ENCODE measurements at regions not wholly inside any gene's neighbourhood (a gene's known extent, or its start where the extent isn't known, plus 50 kb on each side); places are given as distances from the start of the nearest gene placed in this dataset.

DNA sequence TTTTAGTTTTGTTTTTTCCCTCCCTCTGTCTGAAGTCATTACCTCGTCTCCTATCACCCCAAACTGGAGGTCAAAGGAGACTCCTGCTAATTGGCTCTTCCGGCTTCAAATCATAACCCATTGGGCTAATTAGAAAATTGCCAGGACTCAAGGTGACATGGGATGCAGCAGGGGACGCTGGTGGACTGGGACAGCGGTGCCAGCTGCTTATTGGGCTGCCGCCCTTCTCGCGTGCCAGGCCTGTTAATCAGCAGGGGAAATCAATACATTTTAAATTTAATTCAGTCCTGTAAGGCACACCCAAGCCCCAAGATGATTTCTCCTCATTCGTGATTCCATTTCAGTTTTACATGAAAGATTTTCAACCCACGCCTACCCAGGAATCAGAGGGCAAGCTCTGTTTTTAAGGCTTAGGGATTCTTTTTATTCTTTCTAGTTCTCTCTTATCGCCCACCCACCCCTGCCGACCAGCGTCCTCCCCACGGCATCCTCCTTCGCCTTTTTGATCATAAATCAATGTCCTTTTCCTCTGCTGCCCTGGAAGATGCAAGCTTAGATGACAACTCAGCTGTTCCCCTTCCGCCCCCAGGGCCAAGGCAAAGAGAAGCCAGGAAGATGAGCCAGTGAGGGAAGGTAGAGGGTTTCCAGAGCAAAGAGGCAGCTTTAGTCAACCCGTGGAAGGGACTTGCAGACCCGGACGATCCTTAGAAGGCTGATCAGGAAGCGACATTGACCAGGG, 329.6 kb downstream of the UACA start:
- WGBS, 4 donors = 58 to 65% (median 60%) methylated on average over 17 to 19 of the region's 19 CpGs
- DNase-seq = no peak
- intact Hi-C loops (cut with DNase I) = no loop called here

DNA sequence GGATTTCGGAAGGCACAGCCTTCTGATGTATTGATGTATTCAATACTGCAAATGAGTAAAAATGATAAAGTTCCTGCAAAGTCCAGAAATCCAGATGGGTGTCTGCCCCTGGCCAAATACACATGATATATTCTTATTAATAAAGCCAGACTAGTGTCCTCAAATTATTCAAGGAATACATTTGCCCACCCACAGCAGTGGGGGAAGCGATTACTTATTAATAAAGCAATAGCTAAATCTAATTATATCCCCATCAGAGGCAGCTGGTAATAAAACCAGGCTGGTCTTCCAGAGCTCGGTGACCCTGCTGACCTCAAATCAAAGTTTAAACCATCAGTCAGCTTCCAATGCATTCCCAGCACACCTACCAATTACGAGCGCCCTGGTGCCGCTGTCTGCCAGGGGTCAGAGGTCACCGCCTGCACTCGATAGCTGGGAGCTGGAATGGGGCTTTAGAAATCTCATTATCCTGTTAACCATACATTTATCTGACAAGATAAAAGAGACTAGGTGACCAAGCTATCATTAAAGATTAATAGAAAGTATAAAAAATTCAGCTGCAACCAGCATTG, 330.3 kb downstream of the UACA start:
- Histone ChIP-seq H3K27me3 (no peaks in the 10 kb centered on the region), H3K4me3 (no peak overlapping the region), H3K27ac (no peak overlapping the region), H3K36me3 (replicated peaks in 1 of 2) (no peaks in the 10 kb centered on the region), H3K9me3 (replicated peaks in 1 of 3) (no peaks in the 10 kb centered on the region), H3K4me1 (replicated peaks in 1 of 2) (no peaks in the 10 kb centered on the region)
- TF ChIP-seq POLR2A (IDR thresholded peaks at IDR 0.05) (no peak), CTCF (IDR thresholded peaks at IDR 0.05) (no peak)
- 46 to 55% (median 51%) methylated on average over 8 of the region's 8 CpGs for WGBS, 4 donors
- intact Hi-C loops (cut with DNase I) = no loop called here
- DNase-seq = no peak

More for the DNA sequence above, 329.6 kb downstream of the UACA start:
- Histone ChIP-seq H3K9me3 (replicated peaks in 1 of 3) (no peaks in the 10 kb centered on the region), H3K36me3 (replicated peaks in 1 of 2) (no peaks in the 10 kb centered on the region), H3K4me1 (replicated peaks in 1 of 2) (no peaks in the 10 kb centered on the region), H3K4me3 (no peak overlapping the region), H3K27me3 (no peaks in the 10 kb centered on the region), H3K27ac (no peak overlapping the region)
- TF ChIP-seq CTCF (IDR thresholded peaks at IDR 0.05) (no peak), POLR2A (IDR thresholded peaks at IDR 0.05) (no peak)

DNA sequence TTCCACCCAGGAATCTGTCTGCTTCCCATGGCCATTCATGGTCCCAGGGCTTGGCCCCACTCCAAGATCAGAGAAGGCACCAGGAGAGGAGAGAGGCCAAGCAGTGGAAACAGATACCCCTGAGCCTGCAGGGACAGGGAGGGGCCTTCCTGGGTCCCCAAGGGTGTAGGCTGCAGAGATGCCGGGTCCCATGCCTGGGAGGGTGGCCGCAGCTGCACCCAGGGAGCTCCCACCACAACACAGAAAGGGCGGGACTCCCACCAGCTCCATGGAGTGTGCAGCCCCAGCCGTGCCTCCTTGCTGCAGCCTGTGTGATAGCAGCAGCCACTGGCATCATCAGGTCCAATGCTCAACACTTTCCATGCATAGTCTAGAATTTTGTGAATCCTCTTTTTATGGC, 331.5 kb downstream of the UACA start:
- TF ChIP-seq CTCF (IDR thresholded peaks at IDR 0.05) (no peak), POLR2A (IDR thresholded peaks at IDR 0.05) (no peak)
- intact Hi-C loops (cut with DNase I) = no loop called here
- DNase-seq = no peak
- WGBS, 4 donors = 73 to 100% (median 79%) methylated on average over 1 to 4 of the region's 4 CpGs
- Histone ChIP-seq H3K4me1 (replicated peaks in 1 of 2) (no peaks in the 10 kb centered on the region), H3K27me3 (no peaks in the 10 kb centered on the region), H3K27ac (no peak overlapping the region), H3K36me3 (replicated peaks in 1 of 2) (no peaks in the 10 kb centered on the region), H3K4me3 (no peak overlapping the region), H3K9me3 (replicated peaks in 1 of 3) (no peaks in the 10 kb centered on the region)

GRCh38 chr15:70430069-70430468, 332.4 kb upstream of the TLE3 start:
- DNase-seq = no peak
- H3K27me3 ChIP-seq = no peaks in the 10 kb centered on the region
- no peaks in the 10 kb centered on the region for H3K9me3 ChIP-seq (replicated peaks in 1 of 3)
- H3K27ac ChIP-seq = no peak overlapping the region
- no peak overlapping the region for H3K4me3 ChIP-seq
- intact Hi-C loops (cut with DNase I) = no loop called here
- TF ChIP-seq POLR2A (IDR thresholded peaks at IDR 0.05) (no peak), CTCF (IDR thresholded peaks at IDR 0.05) (no peak)
- H3K4me1 ChIP-seq (replicated peaks in 1 of 2) = no peaks in the 10 kb centered on the region
- no peaks in the 10 kb centered on the region for H3K36me3 ChIP-seq (replicated peaks in 1 of 2)
- WGBS, 4 donors = 30 to 57% (median 35%) methylated on average over 1 of the region's 1 CpG
